Inflammatory macrophage (primary cell): ENCODE measurements at regions not wholly inside any gene's neighbourhood (a gene's known extent, or its start where the extent isn't known, plus 50 kb on each side); places are given as distances from the start of the nearest gene placed in this dataset.

ENCODE experiments used
- DNase-seq, 2 donors: peaks; one replicate each; pipeline ENCODE4 v3.0.0-alpha.2; 2020 to 2022

GRCh38 chr15:29917600-29918597, 95.6 kb upstream of the TJP1 start:
- no peak for DNase-seq

GRCh38 chr15:29914511-29914926, 92.3 kb upstream of the TJP1 start:
- no peak for DNase-seq

DNA sequence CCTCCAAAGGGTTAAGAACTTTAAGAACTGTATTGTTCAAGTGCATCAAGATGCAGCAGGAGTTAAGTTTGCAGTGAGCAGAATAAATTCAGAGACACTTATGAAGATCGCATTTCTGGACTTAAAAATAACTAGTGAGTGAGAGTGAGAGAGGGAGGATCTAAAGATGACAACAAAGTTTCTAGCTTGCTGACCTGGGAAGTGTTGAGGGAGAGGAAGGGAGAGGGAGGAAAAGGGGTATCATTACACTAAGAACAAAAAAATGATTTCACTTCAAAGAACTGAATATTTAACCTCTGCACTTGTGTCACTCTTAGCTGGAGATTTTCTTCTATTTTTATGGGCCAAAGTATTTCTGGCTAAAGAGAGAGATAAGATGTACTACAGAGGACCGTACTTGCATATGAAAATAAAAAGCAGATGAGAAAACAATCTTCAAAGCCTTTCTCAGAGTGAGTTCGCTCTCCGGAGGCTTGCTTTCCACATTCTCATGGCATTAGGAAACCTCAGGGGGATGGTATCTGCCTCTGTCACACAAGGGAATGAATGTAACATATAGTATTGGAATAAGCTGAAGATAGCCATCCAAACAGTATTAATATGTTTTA, 91.4 kb upstream of the TJP1 start:
- no peak for DNase-seq

DNA sequence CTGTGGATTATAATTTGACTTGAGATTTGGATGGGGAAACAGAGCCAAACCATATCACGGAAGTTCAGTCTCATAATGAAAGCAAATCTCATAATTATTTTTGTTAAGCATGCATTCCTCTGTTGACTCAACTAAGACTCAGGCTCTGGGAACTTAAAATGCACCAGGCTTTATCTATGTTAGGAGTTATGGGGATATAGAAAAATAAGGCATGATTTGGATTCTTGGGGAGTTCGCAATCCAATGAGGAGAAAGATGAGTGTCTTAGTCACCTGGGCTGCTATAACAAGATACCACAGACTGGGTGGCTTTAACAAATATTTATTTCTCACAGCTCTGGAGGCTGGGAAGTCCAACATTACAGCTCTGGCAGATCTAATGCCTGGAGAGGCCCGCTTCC, 89.4 kb upstream of the TJP1 start:
- DNase-seq = no peak

- DNase-seq = no peak
Measured at GRCh38 chr15:29910068-29910467, 87.8 kb upstream of the TJP1 start.

- DNase-seq = no peak
Measured at GRCh38 chr15:29904757-29905417, 82.6 kb upstream of the TJP1 start.

DNA sequence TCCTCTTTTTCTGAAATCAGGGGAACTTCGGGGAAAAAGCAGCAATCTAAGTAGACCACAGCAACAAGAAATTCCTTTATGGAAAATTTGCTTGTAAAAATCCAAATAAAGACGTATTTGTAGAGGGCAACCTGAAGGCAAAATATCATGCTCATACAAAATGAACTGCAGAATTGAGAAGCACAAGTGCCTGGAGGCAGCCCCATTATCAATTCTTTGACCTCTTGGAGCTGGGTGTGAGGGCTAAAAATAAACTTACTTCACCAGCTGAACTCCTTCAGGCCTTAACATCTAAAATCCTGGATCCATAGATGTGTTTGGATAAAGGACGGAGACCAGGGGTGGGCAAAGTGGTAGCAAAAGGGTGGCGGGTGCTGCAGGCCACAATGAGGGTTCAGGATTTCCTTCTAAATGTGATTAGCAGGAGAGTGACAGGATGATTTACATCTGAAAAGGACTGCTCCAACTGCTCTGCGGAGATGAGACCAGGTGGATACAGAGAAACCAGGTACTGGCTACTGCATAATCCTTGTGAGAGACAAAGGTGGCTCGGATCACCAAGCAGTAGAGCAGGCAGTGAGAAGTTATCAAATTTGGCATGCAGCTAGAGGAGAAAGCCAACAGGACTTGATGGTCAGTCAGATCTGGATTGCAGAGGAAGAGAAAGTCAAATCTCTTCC, 81.7 kb upstream of the TJP1 start:
- DNase-seq = no peak

DNA sequence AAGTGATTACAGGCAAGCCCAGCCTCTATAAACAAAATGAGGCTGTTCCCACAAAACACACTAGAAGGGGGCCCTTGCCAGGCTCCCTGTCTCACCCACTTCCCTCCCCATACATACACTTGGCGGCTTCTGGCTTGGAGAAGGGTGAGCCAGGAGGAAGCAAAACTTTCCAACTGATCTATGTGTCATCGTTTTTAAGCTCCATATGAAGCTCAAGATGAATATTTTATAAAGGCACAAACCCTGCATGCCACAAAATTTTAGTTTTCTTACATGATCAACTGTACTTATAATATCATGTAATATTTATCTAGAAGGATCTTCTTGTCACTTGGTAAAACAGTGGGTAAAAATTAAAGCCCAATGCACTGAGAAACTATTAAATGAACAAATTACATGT, 80.8 kb upstream of the TJP1 start:
- no peak for DNase-seq

DNA sequence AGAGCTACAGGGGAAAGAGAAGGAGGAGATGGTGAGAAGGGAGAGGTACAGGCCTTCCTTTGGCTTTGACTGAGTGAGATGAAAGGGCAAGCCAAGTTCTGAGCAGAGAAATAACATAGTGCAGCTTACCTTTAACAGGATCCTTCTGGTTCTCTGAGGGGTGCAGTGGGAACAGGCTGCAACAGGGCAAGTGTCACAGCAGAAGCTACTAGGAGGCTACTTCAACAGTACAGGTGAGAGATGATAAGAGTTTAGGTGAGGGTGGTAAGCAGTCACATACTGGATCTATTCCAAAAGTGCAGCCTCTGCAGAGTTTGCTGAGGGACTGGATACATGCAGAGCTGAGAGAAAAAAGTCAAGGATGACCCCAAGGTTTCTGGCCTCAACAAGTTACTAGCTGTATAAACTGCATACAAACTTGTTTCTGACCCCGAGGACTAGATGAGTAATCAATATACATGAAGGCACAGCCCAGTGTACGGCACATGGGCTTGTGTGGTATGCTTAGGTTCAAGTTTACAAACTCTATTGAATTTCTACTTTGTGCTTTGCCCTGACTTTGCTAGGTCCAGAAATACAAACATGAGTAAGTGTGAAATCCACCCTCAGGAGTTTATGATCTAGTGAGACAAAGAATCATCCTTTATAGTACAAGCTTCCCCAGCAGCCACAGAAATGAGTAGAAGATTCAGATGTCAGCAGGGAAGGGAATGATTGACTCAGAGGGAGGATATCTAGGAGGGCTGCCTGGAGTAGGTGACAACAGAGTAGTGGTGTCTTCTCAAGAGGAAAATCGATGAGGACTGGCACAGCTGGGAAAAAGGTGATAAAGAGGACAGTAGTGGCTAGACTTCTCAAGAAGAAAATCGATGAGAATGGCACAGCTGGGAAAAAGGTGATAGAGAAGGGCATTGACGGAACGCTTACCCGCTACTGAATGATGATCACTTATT, 78.2 kb upstream of the TJP1 start:
- no peak for DNase-seq

DNA sequence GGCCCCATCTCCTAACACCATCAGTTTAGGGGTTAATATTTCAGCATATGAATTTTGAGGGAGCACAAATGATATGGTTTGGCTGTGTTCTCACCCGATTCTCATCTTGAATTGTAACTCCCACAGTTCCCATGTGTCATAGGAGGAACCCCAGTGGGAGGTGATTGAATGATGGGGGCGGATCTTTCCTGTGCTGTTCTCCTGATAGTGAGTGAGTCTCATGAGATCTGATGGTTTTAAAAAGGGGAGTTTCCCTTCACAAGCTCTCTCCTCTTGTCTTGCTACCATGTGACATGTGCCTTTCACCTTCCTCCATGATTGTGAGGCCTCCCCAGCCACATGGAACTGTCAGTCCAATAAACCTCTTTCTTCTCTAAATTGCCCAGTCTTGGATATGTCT, 73.8 kb upstream of the TJP1 start:
- DNase-seq = no peak

DNA sequence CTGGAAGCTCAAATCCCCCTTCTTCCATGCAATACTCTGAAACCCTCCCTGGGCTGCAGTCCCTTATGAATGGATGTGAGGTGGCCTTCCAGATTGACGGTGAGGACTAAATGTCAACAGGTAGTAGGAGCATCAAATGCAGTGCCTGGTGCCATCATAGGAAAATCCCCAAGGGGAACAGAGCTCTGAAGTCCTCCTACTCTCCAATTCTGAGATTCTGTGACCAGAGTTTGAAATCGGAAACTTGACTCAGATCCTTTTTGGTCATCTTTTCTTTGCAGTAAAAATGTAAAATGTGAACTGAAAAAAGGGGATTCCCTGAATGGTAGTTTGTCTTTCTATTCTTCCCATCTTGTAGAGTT, 68.8 kb upstream of the TJP1 start:
- no peak for DNase-seq

- no peak for DNase-seq
Measured at GRCh38 chr15:29890336-29891095, 68.2 kb upstream of the TJP1 start.

DNA sequence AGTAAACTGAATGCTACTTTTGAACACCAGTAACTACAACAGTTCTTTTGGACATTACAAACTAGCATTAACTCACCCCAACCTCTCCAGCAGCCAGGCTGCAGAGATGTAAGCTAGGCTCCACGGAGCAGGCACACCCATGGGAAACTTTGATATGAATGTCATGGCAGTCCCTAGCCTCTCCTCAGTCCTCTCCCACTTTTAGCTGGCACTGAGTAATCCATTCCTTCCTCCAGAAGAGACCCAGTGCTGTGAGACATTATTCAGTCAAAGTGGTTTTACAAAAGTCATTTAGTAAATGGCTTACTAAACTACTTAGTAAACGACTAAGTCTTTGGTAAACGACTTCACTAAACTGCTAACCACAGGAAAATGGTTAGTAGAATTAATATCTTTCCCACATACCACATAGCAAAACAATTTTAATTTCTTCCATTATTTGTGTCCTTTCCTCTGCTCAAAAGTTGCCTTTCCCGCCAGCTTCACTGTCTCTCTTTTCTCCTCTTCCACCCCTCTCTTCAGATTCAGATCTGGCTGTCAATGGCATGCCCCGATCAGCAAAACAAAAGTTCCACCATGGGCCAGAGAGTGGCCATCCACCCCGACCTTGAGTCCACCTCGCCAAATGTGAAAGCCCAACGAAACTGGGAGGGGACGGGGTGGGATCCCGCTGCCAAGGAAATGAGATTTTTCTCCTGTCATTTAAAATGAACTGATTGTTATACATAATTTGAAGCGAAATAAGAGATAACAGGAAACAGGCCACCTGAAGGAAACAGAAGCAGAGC, 67.5 kb upstream of the TJP1 start:
- DNase-seq = no peak

- no peak for DNase-seq
Measured at GRCh38 chr15:29888646-29889045, 66.4 kb upstream of the TJP1 start.

GRCh38 chr15:29887721-29888120, 65.5 kb upstream of the TJP1 start:
- DNase-seq = no peak

GRCh38 chr15:29885183-29885582, 62.9 kb upstream of the TJP1 start:
- DNase-seq = no peak

- no peak for DNase-seq
Measured at GRCh38 chr15:29883126-29883525, 60.9 kb upstream of the TJP1 start.

GRCh38 chr15:29880886-29881285, 58.6 kb upstream of the TJP1 start:
- no peak for DNase-seq

DNA sequence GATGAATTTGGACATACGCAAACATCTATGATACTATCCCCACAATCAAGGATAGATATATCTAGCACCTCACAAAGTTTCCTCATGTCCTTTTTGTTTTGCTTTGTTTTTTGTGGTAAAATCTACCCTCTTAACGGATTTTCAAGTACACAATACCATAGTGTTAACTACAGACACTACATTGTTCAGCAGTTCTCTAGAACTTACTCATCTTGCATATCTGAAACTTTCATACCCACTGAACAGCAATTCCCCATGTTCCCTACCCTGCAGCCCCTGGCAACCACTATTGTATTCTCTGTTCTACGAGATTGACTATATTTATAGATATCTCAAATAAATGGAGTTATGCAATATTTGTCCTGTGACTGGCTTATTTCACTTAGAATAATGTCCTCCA, 58.1 kb upstream of the TJP1 start:
- DNase-seq = no peak

DNA sequence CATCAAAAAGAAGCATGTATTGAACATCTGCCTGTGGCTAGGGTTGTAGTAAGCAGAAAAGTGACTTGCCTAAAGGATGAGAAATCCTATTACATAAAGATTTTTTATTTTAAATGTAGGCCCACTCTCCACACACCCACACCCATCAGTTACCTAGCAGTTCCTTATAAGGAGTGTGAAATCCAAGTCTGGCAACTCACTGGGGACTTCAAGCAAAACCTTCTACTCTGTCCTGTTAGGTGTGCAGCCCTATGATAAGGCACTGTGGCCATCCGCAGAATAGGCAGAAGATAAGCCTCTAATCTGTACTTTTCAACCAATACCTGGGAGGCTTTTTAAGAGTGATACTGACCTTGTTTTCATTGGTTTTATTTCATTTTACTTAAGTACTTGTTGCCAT, 52.7 kb upstream of the TJP1 start:
- no peak for DNase-seq
